SJCRH30 (cell line): ENCODE measurements at regions not wholly inside any gene's neighbourhood (a gene's known extent, or its start where the extent isn't known, plus 50 kb on each side); places are given as distances from the start of the nearest gene placed in this dataset.
"Not testable (repeated sequence)": the region's sequence is repeated elsewhere in the genome, so short reads cannot be mapped to it uniquely, and the experiment has no call there.

Source experiments
- DNase-seq, 2 experiments: peaks; one replicate each; pipeline ENCODE4 v3.0.0-alpha.2; 2015 to 2020
- H3K27ac ChIP-seq: fragments of 250-450 bp; sonication (Bioruptor Pico); 2 replicates; pipeline ENCODE4 v1.5.1; 2020; ENCODE audit warnings: mild to moderate bottlenecking, moderate library complexity
- H3K27me3 ChIP-seq: fragments of 250-450 bp; sonication (Bioruptor Pico); 2 replicates; pipeline ENCODE4 v1.5.1; 2020; ENCODE audit warnings: mild to moderate bottlenecking, moderate library complexity
- H3K36me3 ChIP-seq: fragments of 250-450 bp; sonication (Bioruptor Pico); 2 replicates; pipeline ENCODE4 v1.5.1; 2020; ENCODE audit warnings: mild to moderate bottlenecking, moderate library complexity
- H3K4me1 ChIP-seq: fragments of 250-450 bp; sonication (Bioruptor Pico); 2 replicates; pipeline ENCODE4 v1.5.1; 2020; ENCODE audit warnings: mild to moderate bottlenecking, moderate library complexity
- H3K4me3 ChIP-seq: fragments of 250-450 bp; sonication (Bioruptor Pico); 2 replicates; pipeline ENCODE4 v1.5.1; 2020; ENCODE audit warnings: mild to moderate bottlenecking, moderate library complexity
- H3K9me3 ChIP-seq: fragments of 250-450 bp; sonication (Bioruptor Pico); replicated peaks from 2 replicates; pipeline ENCODE4 v1.5.1; 2020; ENCODE audit warnings: mild to moderate bottlenecking, moderate library complexity

- H3K27me3 ChIP-seq, result no peaks in the 10 kb centered on the region
- no peaks in the 10 kb centered on the region for H3K9me3 ChIP-seq
- DNase-seq, result no peak
- no peaks in the 10 kb centered on the region for H3K4me1 ChIP-seq
- H3K4me3 ChIP-seq, result no peak overlapping the region
- no peaks in the 10 kb centered on the region for H3K36me3 ChIP-seq
- no peak overlapping the region for H3K27ac ChIP-seq
These were observed 59.0 kb upstream of the ZNF469 start for GRCh38 chr16:88323546-88324330.

- no peaks in the 10 kb centered on the region for H3K27me3 ChIP-seq
- no peaks in the 10 kb centered on the region for H3K36me3 ChIP-seq
- no peaks in the 10 kb centered on the region for H3K4me1 ChIP-seq
- H3K4me3 ChIP-seq, result no peak overlapping the region
- no peak overlapping the region for H3K27ac ChIP-seq
- H3K9me3 ChIP-seq, result no peaks in the 10 kb centered on the region
- no peak for DNase-seq
These were observed 57.5 kb upstream of the ZNF469 start for GRCh38 chr16:88325087-88325750.

GRCh38 chr16:88325976-88326375 is 56.8 kb upstream of the ZNF469 start:
- Histone ChIP-seq H3K4me1 (no peaks in the 10 kb centered on the region), H3K27ac (no peak overlapping the region), H3K4me3 (no peak overlapping the region), H3K36me3 (no peaks in the 10 kb centered on the region), H3K9me3 (no peaks in the 10 kb centered on the region), H3K27me3 (no peaks in the 10 kb centered on the region)
- no peak for DNase-seq

- H3K9me3 ChIP-seq, result no peaks in the 10 kb centered on the region
- no peak overlapping the region for H3K27ac ChIP-seq
- no peak overlapping the region for H3K4me3 ChIP-seq
- no peaks in the 10 kb centered on the region for H3K27me3 ChIP-seq
- H3K36me3 ChIP-seq, result no peaks in the 10 kb centered on the region
- no peak for DNase-seq
- peaks cover 2% of the 10 kb centered on the region; the same call in 1 of the 2 replicates for H3K4me1 ChIP-seq
These were observed 55.9 kb upstream of the ZNF469 start for GRCh38 chr16:88326611-88327485.

GRCh38 chr16:88327561-88328312 is 55.0 kb upstream of the ZNF469 start:
- no peak overlapping the region for H3K4me3 ChIP-seq
- H3K27me3 ChIP-seq, result no peaks in the 10 kb centered on the region
- DNase-seq, result no peak
- peaks cover 7% of the 10 kb centered on the region; the same call in 1 of the 2 replicates for H3K4me1 ChIP-seq
- no peaks in the 10 kb centered on the region for H3K36me3 ChIP-seq
- no peaks in the 10 kb centered on the region for H3K9me3 ChIP-seq
- H3K27ac ChIP-seq, result no peak overlapping the region

- peaks cover 7% of the 10 kb centered on the region; the same call in 1 of the 2 replicates for H3K4me1 ChIP-seq
- no peaks in the 10 kb centered on the region for H3K9me3 ChIP-seq
- H3K4me3 ChIP-seq, result no peak overlapping the region
- no peak overlapping the region for H3K27ac ChIP-seq
- no peak for DNase-seq
- no peaks in the 10 kb centered on the region for H3K27me3 ChIP-seq
- no peaks in the 10 kb centered on the region for H3K36me3 ChIP-seq
These were observed 54.3 kb upstream of the ZNF469 start for GRCh38 chr16:88328313-88328980.

GRCh38 chr16:88329726-88330700 is 52.7 kb upstream of the ZNF469 start:
- no peaks in the 10 kb centered on the region for H3K36me3 ChIP-seq
- peaks cover 7% of the 10 kb centered on the region; the same call in 1 of the 2 replicates for H3K4me1 ChIP-seq
- no peaks in the 10 kb centered on the region for H3K27me3 ChIP-seq
- no peak overlapping the region for H3K4me3 ChIP-seq
- no peaks in the 10 kb centered on the region for H3K9me3 ChIP-seq
- no peak for DNase-seq
- H3K27ac ChIP-seq, result no peak overlapping the region

- Histone ChIP-seq H3K4me1 (peaks cover 7% of the 10 kb centered on the region; the same call in 1 of the 2 replicates), H3K36me3 (no peaks in the 10 kb centered on the region), H3K27ac (no peak overlapping the region), H3K9me3 (no peaks in the 10 kb centered on the region), H3K27me3 (no peaks in the 10 kb centered on the region), H3K4me3 (no peak overlapping the region)
- no peak for DNase-seq
These were observed 51.5 kb upstream of the ZNF469 start for GRCh38 chr16:88330971-88331890.

- H3K4me3 ChIP-seq, result no peak overlapping the region
- peak overlapping the region; percentile 18; the same call in 1 of the 2 replicates for H3K27ac ChIP-seq
- no peaks in the 10 kb centered on the region for H3K9me3 ChIP-seq
- peaks cover 7% of the 10 kb centered on the region; the same call in 1 of the 2 replicates for H3K4me1 ChIP-seq
- H3K27me3 ChIP-seq, result no peaks in the 10 kb centered on the region
- H3K36me3 ChIP-seq, result no peaks in the 10 kb centered on the region
- peak; percentile 36 to 69 for DNase-seq
These were observed 50.5 kb upstream of the ZNF469 start for GRCh38 chr16:88331989-88332920.

GRCh38 chr16:88332921-88333825 is 49.6 kb upstream of the ZNF469 start:
- not testable (repeated sequence) for H3K4me1 ChIP-seq, H3K27ac ChIP-seq, DNase-seq, H3K36me3 ChIP-seq, H3K27me3 ChIP-seq, H3K4me3 ChIP-seq, H3K9me3 ChIP-seq
